ENCODE measurements at regions not wholly inside any gene's neighbourhood (a gene's known extent, or its start where the extent isn't known, plus 50 kb on each side); places are given as distances from the start of the nearest gene placed in this dataset.

- DNase-seq (ENCODE audit: low spot score) = no peak
These were observed 171.6 kb downstream of the SLC6A15 start for GRCh38 chr12:84741031-84741430.

GRCh38 chr12:84740602-84741001, 172.0 kb downstream of the SLC6A15 start:
- DNase-seq (ENCODE audit: low spot score) = no peak

- DNase-seq (ENCODE audit: low spot score) = no peak
These were observed 174.1 kb downstream of the SLC6A15 start for GRCh38 chr12:84738481-84738972.

- DNase-seq (ENCODE audit: low spot score) = no peak
These were observed 179.7 kb downstream of the SLC6A15 start for GRCh38 chr12:84732828-84733340.

- no peak for DNase-seq (ENCODE audit: low spot score)
These were observed 181.9 kb downstream of the SLC6A15 start for GRCh38 chr12:84730561-84731162.

GRCh38 chr12:84727961-84728360, 184.6 kb downstream of the SLC6A15 start:
- DNase-seq (ENCODE audit: low spot score) = peak; percentile 69

GRCh38 chr12:84726780-84727179, 185.8 kb downstream of the SLC6A15 start:
- DNase-seq (ENCODE audit: low spot score) = no peak

- DNase-seq (ENCODE audit: low spot score) = no peak
These were observed 188.6 kb downstream of the SLC6A15 start for GRCh38 chr12:84723988-84724387.

GRCh38 chr12:84719997-84720396, 192.6 kb downstream of the SLC6A15 start:
- no peak for DNase-seq (ENCODE audit: low spot score)

GRCh38 chr12:84718906-84719305, 193.7 kb downstream of the SLC6A15 start:
- no peak for DNase-seq (ENCODE audit: low spot score)

- no peak for DNase-seq (ENCODE audit: low spot score)
These were observed 199.9 kb downstream of the SLC6A15 start for GRCh38 chr12:84712747-84713146.

- DNase-seq (ENCODE audit: low spot score) = no peak
These were observed 206.2 kb downstream of the SLC6A15 start for GRCh38 chr12:84706374-84706773.

- DNase-seq (ENCODE audit: low spot score) = no peak
These were observed 207.7 kb downstream of the SLC6A15 start for GRCh38 chr12:84704856-84705255.

- no peak for DNase-seq (ENCODE audit: low spot score)
These were observed 210.6 kb downstream of the SLC6A15 start for GRCh38 chr12:84702001-84702400.

GRCh38 chr12:84701041-84701440, 211.6 kb downstream of the SLC6A15 start:
- DNase-seq (ENCODE audit: low spot score) = no peak

- peak; percentile 19 for DNase-seq (ENCODE audit: low spot score)
These were observed 213.8 kb downstream of the SLC6A15 start for GRCh38 chr12:84698576-84699333.

- no peak for DNase-seq (ENCODE audit: low spot score)
These were observed 215.6 kb downstream of the SLC6A15 start for GRCh38 chr12:84696908-84697540.

- DNase-seq (ENCODE audit: low spot score) = no peak
These were observed 216.3 kb downstream of the SLC6A15 start for GRCh38 chr12:84696281-84696680.

GRCh38 chr12:84694116-84694515, 218.5 kb downstream of the SLC6A15 start:
- no peak for DNase-seq (ENCODE audit: low spot score)

- no peak for DNase-seq (ENCODE audit: low spot score)
These were observed 220.5 kb downstream of the SLC6A15 start for GRCh38 chr12:84692071-84692470.

GRCh38 chr12:84691266-84691665, 221.3 kb downstream of the SLC6A15 start:
- DNase-seq (ENCODE audit: low spot score) = no peak

GRCh38 chr12:84689638-84690037, 223.0 kb downstream of the SLC6A15 start:
- DNase-seq (ENCODE audit: low spot score) = no peak

- DNase-seq (ENCODE audit: low spot score) = no peak
These were observed 227.2 kb downstream of the SLC6A15 start for GRCh38 chr12:84685379-84685778.
